Psoas muscle (tissue), 7 donors: ENCODE measurements at regions not wholly inside any gene's neighbourhood (a gene's known extent, or its start where the extent isn't known, plus 50 kb on each side); places are given as distances from the start of the nearest gene placed in this dataset.

Source experiments
- ATAC-seq, 4 donors: fragments of 200-7000 bp; cut with Tn5 transposase; one replicate each; pipeline ENCODE4 v1.9.1; 2020; ENCODE audit warnings: moderate library complexity in 3 of 4, mild to moderate bottlenecking in 2 of 4
- DNase-seq, 2 donors: peaks; one replicate each; pipeline ENCODE4 v3.0.0-alpha.2; 2020
- H3K27ac ChIP-seq: fragments of 200-600 bp; one replicate; pipeline ENCODE4 v1.8.0; 2022
- H3K27me3 ChIP-seq, 3 donors: fragments of 200-600 bp in 1 of 3; one replicate each; pipeline versions ENCODE4 v1.6.1 to v1.8.0; 2013 to 2022; ENCODE audit warnings: low read length in 2 of 3, mild to moderate bottlenecking in 2 of 3, moderate library complexity in 1 of 3; ENCODE audit not compliant: insufficient read depth in 3 of 3
- H3K36me3 ChIP-seq, 2 donors: fragments of 200-600 bp in 1 of 2; one replicate each; pipeline versions ENCODE4 v1.6.1 to v1.8.0; 2013 to 2022; ENCODE audit warnings: low read depth in 1 of 2, mild to moderate bottlenecking in 1 of 2, moderate library complexity in 1 of 2; ENCODE audit not compliant: insufficient read depth in 1 of 2
- H3K4me1 ChIP-seq: fragments of 200-600 bp; one replicate; pipeline ENCODE4 v1.8.0; 2022
- H3K4me3 ChIP-seq: fragments of 200-600 bp; one replicate; pipeline ENCODE4 v1.8.0; 2022; ENCODE audit warnings: mild to moderate bottlenecking
- H3K9me3 ChIP-seq: fragments of 200-600 bp; one replicate; pipeline ENCODE4 v1.8.0; 2022
- WGBS, 3 donors: extraction: QIAGEN DNeasy Blood & Tissue Kit; methylation state at CpG; one replicate each; pipeline versions ENCODE4 v1.1.6 to v1.1.7; 2013; 5-methylcytosine and 5-hydroxymethylcytosine counted together
- intact Hi-C, 2 donors: fragments of 100-400 bp; cut with DNase I; formaldehyde crosslinking; loops; one replicate each; pipeline versions ENCODE4 v1.11.0 to v1.14.2; 2022
- TF ChIP-seq, protein P1 (sequence below): fragments of 200-600 bp; IDR thresholded peaks from one replicate; pipeline ENCODE4 v1.8.0; 2022; ENCODE audit warnings: antibody characterized with exemption
- donor health status: healthy with polysubstance abuse.
- donor health status: DM: no; HTN: no; CAD: no; lungs with moderate emphysema.
- donor health status: Bipolar disorder and iron deficiency.
- donor health status: healthy.
- donor health status: DM: yes; HTN: yes; CAD: no.
- donor health status: DM: no; HTN: no; CAD: no.
- donor health status: DM: yes; HTN: yes; CAD: no.

DNA sequence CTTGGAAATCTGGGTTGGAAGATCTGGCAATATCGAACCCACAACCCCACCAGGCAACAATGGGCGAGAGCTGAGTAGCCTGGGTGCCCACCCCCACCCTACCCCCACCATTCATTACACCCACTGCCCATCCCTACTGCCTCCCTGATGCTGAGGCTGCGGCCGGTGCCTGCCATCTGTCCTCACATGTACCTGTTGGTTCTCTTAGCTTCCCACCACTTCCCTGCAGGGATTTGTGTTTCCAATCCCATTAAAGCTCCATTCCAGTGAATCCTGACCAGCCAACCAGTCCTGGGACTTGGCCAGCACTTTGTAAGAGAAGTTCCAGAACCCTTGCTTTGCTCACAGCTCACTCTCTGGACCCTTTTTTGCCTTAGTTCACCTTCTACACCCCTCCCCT is 163.0 kb upstream of the SH3BP4 start:
- peaks cover 2% of the 10 kb centered on the region for H3K9me3 ChIP-seq
- no peaks in the 10 kb centered on the region for H3K36me3 ChIP-seq
- H3K4me3 ChIP-seq, result no peak overlapping the region
- ATAC-seq (no peak), DNase-seq (no peak)
- intact Hi-C loops, result no loop called here
- TF ChIP-seq, protein P1, sequence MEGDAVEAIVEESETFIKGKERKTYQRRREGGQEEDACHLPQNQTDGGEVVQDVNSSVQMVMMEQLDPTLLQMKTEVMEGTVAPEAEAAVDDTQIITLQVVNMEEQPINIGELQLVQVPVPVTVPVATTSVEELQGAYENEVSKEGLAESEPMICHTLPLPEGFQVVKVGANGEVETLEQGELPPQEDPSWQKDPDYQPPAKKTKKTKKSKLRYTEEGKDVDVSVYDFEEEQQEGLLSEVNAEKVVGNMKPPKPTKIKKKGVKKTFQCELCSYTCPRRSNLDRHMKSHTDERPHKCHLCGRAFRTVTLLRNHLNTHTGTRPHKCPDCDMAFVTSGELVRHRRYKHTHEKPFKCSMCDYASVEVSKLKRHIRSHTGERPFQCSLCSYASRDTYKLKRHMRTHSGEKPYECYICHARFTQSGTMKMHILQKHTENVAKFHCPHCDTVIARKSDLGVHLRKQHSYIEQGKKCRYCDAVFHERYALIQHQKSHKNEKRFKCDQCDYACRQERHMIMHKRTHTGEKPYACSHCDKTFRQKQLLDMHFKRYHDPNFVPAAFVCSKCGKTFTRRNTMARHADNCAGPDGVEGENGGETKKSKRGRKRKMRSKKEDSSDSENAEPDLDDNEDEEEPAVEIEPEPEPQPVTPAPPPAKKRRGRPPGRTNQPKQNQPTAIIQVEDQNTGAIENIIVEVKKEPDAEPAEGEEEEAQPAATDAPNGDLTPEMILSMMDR, result no peak
- H3K27me3 ChIP-seq, result peaks cover 0 to 2% (median 0%) of the 10 kb centered on the region in 3 donors
- H3K4me1 ChIP-seq, result no peaks in the 10 kb centered on the region
- WGBS, 3 donors, result 90 to 93% (median 91%) methylated on average over 4 of the region's 4 CpGs
- no peak overlapping the region for H3K27ac ChIP-seq

- WGBS, 3 donors, result 39 to 45% (median 43%) methylated on average over 5 of the region's 5 CpGs
- H3K27me3 ChIP-seq, result peaks cover 0 to 2% (median 0%) of the 10 kb centered on the region in 3 donors
- no peak overlapping the region for H3K4me3 ChIP-seq
- ATAC-seq (no peak), DNase-seq (no peak)
- TF ChIP-seq, protein P1, result no peak
- no peak overlapping the region for H3K27ac ChIP-seq
- H3K36me3 ChIP-seq, result no peaks in the 10 kb centered on the region
- intact Hi-C loops, result no loop called here
- peaks cover 7% of the 10 kb centered on the region for H3K9me3 ChIP-seq
- no peaks in the 10 kb centered on the region for H3K4me1 ChIP-seq
Measured at GRCh38 chr2:234788381-234788780, 163.4 kb upstream of the SH3BP4 start.

GRCh38 chr2:234787114-234787513 is 164.7 kb upstream of the SH3BP4 start:
- no peaks in the 10 kb centered on the region for H3K36me3 ChIP-seq
- ATAC-seq (no peak), DNase-seq (no peak)
- TF ChIP-seq, protein P1, result no peak
- intact Hi-C loops, result no loop called here
- no peaks in the 10 kb centered on the region for H3K4me1 ChIP-seq
- 58 to 77% (median 76%) methylated on average over 6 of the region's 6 CpGs for WGBS, 3 donors
- no peak overlapping the region for H3K4me3 ChIP-seq
- H3K9me3 ChIP-seq, result peaks cover 12% of the 10 kb centered on the region
- peaks cover 0 to 2% (median 0%) of the 10 kb centered on the region in 3 donors for H3K27me3 ChIP-seq
- no peak overlapping the region for H3K27ac ChIP-seq

- Histone ChIP-seq H3K4me3 (no peak overlapping the region), H3K27ac (no peak overlapping the region), H3K4me1 (no peaks in the 10 kb centered on the region), H3K9me3 (no peaks in the 10 kb centered on the region), H3K36me3 (no peaks in the 10 kb centered on the region), H3K27me3 (no peaks in the 10 kb centered on the region)
- intact Hi-C loops, result no loop called here
- 76 to 89% (median 78%) methylated on average over 5 of the region's 5 CpGs for WGBS, 3 donors
- ATAC-seq, result no peak
- DNase-seq, result no peak
- TF ChIP-seq, protein P1, result no peak
Measured at GRCh38 chr2:234773764-234774409, 177.9 kb upstream of the SH3BP4 start.

GRCh38 chr2:234773129-234773528 is 178.7 kb upstream of the SH3BP4 start:
- H3K9me3 ChIP-seq, result no peaks in the 10 kb centered on the region
- TF ChIP-seq, protein P1, result no peak
- intact Hi-C loops, result no loop called here
- no peak overlapping the region for H3K4me3 ChIP-seq
- WGBS, 3 donors, result 86 to 88% (median 87%) methylated on average over 5 of the region's 5 CpGs
- ATAC-seq (no peak), DNase-seq (no peak)
- H3K27me3 ChIP-seq, result peaks cover 0 to 2% (median 0%) of the 10 kb centered on the region in 3 donors
- H3K27ac ChIP-seq, result no peak overlapping the region
- H3K4me1 ChIP-seq, result no peaks in the 10 kb centered on the region
- H3K36me3 ChIP-seq, result no peaks in the 10 kb centered on the region
